Middle frontal gyrus (tissue), 1 donor: ENCODE measurements at regions not wholly inside any gene's neighbourhood (a gene's known extent, or its start where the extent isn't known, plus 50 kb on each side); places are given as distances from the start of the nearest gene placed in this dataset.
"Not testable (repeated sequence)": the region's sequence is repeated elsewhere in the genome, so short reads cannot be mapped to it uniquely, and the experiment has no call there.

Experiments
- DNase-seq: peaks from one replicate; pipeline ENCODE4 v3.0.0-alpha.2; 2015; ENCODE audit warnings: low spot score; ENCODE audit errors: extremely low spot score

GRCh38 chr13:31385540-31385939 lies 185.8 kb downstream of the B3GLCT start:
- DNase-seq: no peak

- DNase-seq: no peak
Measured at GRCh38 chr13:31394506-31394905, 194.7 kb downstream of the B3GLCT start.

- no peak for DNase-seq
Measured at GRCh38 chr13:31395090-31395489, 195.3 kb downstream of the B3GLCT start.

GRCh38 chr13:31399690-31400089 lies 199.9 kb downstream of the B3GLCT start:
- no peak for DNase-seq

GRCh38 chr13:31403711-31404110 lies 203.9 kb downstream of the B3GLCT start:
- DNase-seq: not testable (repeated sequence)

- DNase-seq: no peak
Measured at GRCh38 chr13:31408927-31409326, 209.2 kb downstream of the B3GLCT start.

GRCh38 chr13:31409678-31410356 lies 210.0 kb downstream of the B3GLCT start:
- no peak for DNase-seq

GRCh38 chr13:31413516-31413915 lies 213.7 kb downstream of the B3GLCT start:
- no peak for DNase-seq

- DNase-seq: no peak
Measured at GRCh38 chr13:31416066-31416465, 216.3 kb downstream of the B3GLCT start.

GRCh38 chr13:31418186-31418585 lies 218.4 kb downstream of the B3GLCT start:
- peak; percentile 5 for DNase-seq

- DNase-seq: no peak
Measured at GRCh38 chr13:31421756-31422155, 222.0 kb downstream of the B3GLCT start.

GRCh38 chr13:31424130-31424729 lies 224.5 kb downstream of the B3GLCT start:
- DNase-seq: peak; percentile 47

GRCh38 chr13:31426395-31426794 lies 226.6 kb downstream of the B3GLCT start:
- DNase-seq: no peak

GRCh38 chr13:31427151-31428100 lies 227.7 kb downstream of the B3GLCT start:
- DNase-seq: no peak

- DNase-seq: no peak
Measured at GRCh38 chr13:31431722-31432137, 232.0 kb downstream of the B3GLCT start.

- DNase-seq: no peak
Measured at GRCh38 chr13:31433207-31433606, 233.4 kb downstream of the B3GLCT start.

GRCh38 chr13:31433746-31434145 lies 234.0 kb downstream of the B3GLCT start:
- no peak for DNase-seq

- no peak for DNase-seq
Measured at GRCh38 chr13:31434613-31435012, 234.8 kb downstream of the B3GLCT start.

- DNase-seq: no peak
Measured at GRCh38 chr13:31435536-31435935, 235.8 kb downstream of the B3GLCT start.

GRCh38 chr13:31436478-31436877 lies 236.7 kb downstream of the B3GLCT start:
- DNase-seq: no peak

- no peak for DNase-seq
Measured at GRCh38 chr13:31437975-31438374, 238.2 kb downstream of the B3GLCT start.

- DNase-seq: no peak
Measured at GRCh38 chr13:31440132-31440531, 240.4 kb downstream of the B3GLCT start.
